ENCODE measurements at regions not wholly inside any gene's neighbourhood (a gene's known extent, or its start where the extent isn't known, plus 50 kb on each side); places are given as distances from the start of the nearest gene placed in this dataset.

- H3K4me1 ChIP-seq = no peaks in the 10 kb centered on the region
- no peak overlapping the region for H3K4me3 ChIP-seq
- H3K27ac ChIP-seq = no peak overlapping the region
- H3K36me3 ChIP-seq = no peaks in the 10 kb centered on the region
- H3K9me3 ChIP-seq = peaks cover 0 to 13% (median 0%) of the 10 kb centered on the region in 4 donors
- DNase-seq (ENCODE audit: low spot score in 2 of 2) = no peak
- H3K27me3 ChIP-seq = no peaks in the 10 kb centered on the region
- no peak for TF ChIP-seq CTCF (IDR thresholded peaks at IDR 0.05)
- WGBS, 2 donors = 92% methylated on average over 3 of the region's 3 CpGs
Measured at GRCh38 chr12:84150201-84150600, 762.4 kb downstream of the SLC6A15 start.

DNA sequence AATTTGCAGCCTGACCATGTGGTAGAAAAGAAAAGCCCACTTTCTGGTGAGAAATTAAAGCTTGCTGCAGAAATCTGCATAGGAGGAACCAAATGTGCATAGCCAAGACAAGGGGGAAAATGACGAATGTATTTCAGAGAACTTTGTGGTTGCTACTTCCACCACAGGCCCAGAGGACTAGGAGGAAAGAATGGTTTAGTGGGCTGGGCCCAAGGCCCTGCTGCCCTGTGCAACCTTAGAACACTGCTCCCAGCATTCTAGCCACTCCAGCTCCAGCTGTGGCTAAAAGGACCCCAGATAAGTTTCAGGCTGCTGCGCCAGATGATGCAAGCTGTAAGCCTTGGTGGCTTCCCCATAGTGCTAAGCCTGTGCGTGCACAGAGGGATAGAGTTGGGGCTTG lies 764.3 kb downstream of the SLC6A15 start:
- 92 to 95% methylated on average over 3 of the region's 3 CpGs for WGBS, 2 donors

DNA sequence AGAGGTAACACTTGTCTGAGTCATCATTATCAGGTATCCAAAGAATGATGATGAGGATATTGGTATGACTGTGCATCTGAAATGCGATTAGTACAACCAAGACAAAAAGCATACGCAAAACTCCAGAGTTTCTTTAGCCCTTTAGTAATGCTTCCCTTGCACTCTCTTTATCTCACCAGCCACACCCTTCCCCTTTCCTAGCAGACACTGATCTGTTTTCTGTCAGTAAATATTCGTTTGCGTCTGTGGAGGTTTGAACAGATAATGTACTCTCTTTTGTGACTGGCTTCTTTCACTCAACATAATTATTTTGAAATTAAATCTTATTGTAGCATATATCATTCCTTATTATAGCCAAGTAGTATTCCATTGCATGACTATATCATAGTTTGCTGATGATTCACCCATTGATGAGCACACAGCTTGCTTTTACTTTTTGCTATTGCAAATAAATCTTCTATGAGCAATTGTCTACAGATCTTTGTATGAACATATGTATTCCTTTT lies 775.7 kb downstream of the SLC6A15 start:
- H3K27me3 ChIP-seq = no peaks in the 10 kb centered on the region
- DNase-seq (ENCODE audit: low spot score in 2 of 2) = no peak
- no peak overlapping the region for H3K27ac ChIP-seq
- no peaks in the 10 kb centered on the region for H3K9me3 ChIP-seq
- no peaks in the 10 kb centered on the region for H3K4me1 ChIP-seq
- no peaks in the 10 kb centered on the region for H3K36me3 ChIP-seq
- H3K4me3 ChIP-seq = no peak overlapping the region
- WGBS, 2 donors = 75 to 81% methylated on average over 4 of the region's 4 CpGs
- TF ChIP-seq POLR2A (IDR thresholded peaks at IDR 0.05) (no peak), CTCF (IDR thresholded peaks at IDR 0.05) (no peak), EP300 (IDR thresholded peaks at IDR 0.05) (no peak)

More for the DNA sequence above, 764.3 kb downstream of the SLC6A15 start:
- H3K9me3 ChIP-seq = peaks cover 0 to 13% (median 0%) of the 10 kb centered on the region in 4 donors
- no peak for DNase-seq (ENCODE audit: low spot score in 2 of 2)
- no peak for TF ChIP-seq POLR2A (IDR thresholded peaks at IDR 0.05)
- TF ChIP-seq CTCF (IDR thresholded peaks at IDR 0.05) = no peak
- TF ChIP-seq EP300 (IDR thresholded peaks at IDR 0.05) = no peak
- no peaks in the 10 kb centered on the region for H3K27me3 ChIP-seq
- no peak overlapping the region for H3K4me3 ChIP-seq
- H3K36me3 ChIP-seq = no peaks in the 10 kb centered on the region
- no peaks in the 10 kb centered on the region for H3K4me1 ChIP-seq
- H3K27ac ChIP-seq = no peak overlapping the region

DNA sequence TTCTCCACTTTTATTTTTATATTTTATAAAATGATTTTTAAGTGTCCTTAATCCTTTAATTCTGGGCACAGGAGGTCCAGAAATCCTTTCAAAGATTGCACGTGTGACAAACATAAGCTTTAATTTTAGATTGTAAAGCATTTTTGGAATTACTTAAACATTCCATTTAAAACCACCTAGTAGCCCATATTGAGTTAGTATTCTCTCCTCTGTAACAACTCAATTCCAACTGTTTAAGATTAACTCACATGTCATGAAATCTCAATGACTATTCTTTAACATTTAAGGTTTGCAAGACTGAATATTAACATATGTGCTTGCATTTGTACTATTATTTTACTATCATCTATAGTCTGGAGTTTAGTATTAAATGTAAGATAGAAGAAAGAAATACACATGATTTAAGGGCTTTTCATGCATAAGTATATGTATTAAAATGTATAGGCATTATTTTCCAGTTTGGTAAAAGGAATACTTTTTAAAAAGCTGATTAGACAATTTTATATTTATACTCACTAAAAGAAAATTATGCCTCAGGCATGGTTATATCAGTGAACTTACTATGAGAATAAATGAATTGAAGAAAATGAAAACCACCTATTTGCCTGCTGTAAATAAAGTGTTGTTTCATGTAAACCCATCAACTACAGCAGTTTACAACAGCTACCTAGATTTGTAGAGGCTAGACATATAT lies 776.9 kb downstream of the SLC6A15 start:
- TF ChIP-seq EP300 (IDR thresholded peaks at IDR 0.05) = no peak
- TF ChIP-seq POLR2A (IDR thresholded peaks at IDR 0.05) = no peak
- no peak for TF ChIP-seq CTCF (IDR thresholded peaks at IDR 0.05)

DNA sequence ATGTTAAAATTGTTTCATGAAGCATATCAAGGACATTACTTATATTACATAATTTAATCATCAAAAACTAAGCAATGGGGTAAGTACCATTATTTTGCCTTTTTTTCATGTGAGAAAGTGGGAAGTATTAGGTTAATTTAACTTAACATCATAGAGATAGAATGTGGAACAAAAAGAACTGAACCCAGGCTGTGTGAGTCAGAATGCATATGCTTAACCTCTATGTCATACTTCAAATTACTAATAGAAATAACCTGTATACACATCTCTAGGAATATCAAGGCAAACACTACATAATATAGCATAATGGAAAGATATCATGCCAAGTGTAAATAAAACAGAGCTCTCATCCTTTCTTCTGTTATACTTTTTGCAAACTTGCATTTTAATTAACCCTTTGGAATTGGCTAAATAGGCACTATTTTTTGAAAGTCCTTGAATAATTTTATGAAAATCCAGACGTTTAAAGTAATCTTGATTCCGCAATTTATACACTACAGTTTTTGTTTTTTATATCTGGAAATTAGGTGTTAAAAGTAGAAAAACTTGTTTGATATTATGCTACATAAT lies 777.7 kb downstream of the SLC6A15 start:
- Histone ChIP-seq H3K4me1 (no peaks in the 10 kb centered on the region), H3K9me3 (no peaks in the 10 kb centered on the region), H3K36me3 (no peaks in the 10 kb centered on the region), H3K27me3 (no peaks in the 10 kb centered on the region), H3K27ac (no peak overlapping the region), H3K4me3 (no peak overlapping the region)
- WGBS, 2 donors = 48 to 49% methylated on average over 2 of the region's 2 CpGs
- DNase-seq (ENCODE audit: low spot score in 2 of 2) = no peak
- TF ChIP-seq POLR2A (IDR thresholded peaks at IDR 0.05) = no peak
- no peak for TF ChIP-seq CTCF (IDR thresholded peaks at IDR 0.05)
- no peak for TF ChIP-seq EP300 (IDR thresholded peaks at IDR 0.05)

More for the DNA sequence above, 776.9 kb downstream of the SLC6A15 start:
- Histone ChIP-seq H3K4me3 (no peak overlapping the region), H3K4me1 (no peaks in the 10 kb centered on the region), H3K36me3 (no peaks in the 10 kb centered on the region), H3K9me3 (no peaks in the 10 kb centered on the region), H3K27me3 (no peaks in the 10 kb centered on the region), H3K27ac (no peak overlapping the region)
- DNase-seq (ENCODE audit: low spot score in 2 of 2) = no peak
- whole genome bisulfite sequencing, 2 donors = 50 to 52% methylated on average over 1 of the region's 1 CpG
